Left ventricle myocardium superior (tissue), 1 donor: ENCODE measurements at regions not wholly inside any gene's neighbourhood (a gene's known extent, or its start where the extent isn't known, plus 50 kb on each side); places are given as distances from the start of the nearest gene placed in this dataset.
A peak's percentile ranks its signal among the peaks of the same experiment; 100 is the strongest.

ENCODE experiments used
- ATAC-seq: fragments of 200-7000 bp; cut with Tn5 transposase; one replicate; pipeline ENCODE4 v1.9.1; 2020; ENCODE audit warnings: mild to moderate bottlenecking, moderate library complexity
- DNase-seq: peaks from one replicate; pipeline ENCODE4 v3.0.0-alpha.2; 2020
- intact Hi-C: fragments of 100-400 bp; cut with micrococcal nuclease; formaldehyde crosslinking; loops from one replicate; pipeline ENCODE4 v1.11.0; 2022
- donor health status: DM: no; HTN: yes; CAD: no; lungs with severe emphysema.

DNA sequence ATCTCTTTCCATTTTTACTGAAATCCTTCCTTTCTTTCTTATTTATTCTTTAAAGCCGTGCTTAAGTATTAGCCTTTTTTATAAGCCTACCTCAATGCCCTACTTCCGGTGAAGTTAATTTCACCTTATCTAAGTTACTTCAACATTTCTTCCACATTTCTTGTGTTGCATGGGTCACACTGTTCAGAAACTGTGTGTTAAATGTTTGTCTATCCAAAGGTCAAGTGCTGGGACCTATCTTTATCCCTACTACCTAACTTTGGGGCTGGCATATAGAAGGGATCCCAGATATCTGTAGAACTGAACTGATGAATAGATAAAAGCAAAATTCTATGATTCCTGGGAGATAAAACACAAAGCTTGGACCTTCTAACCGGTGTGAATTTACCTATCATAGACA lies 332.3 kb upstream of the SATB1 start:
- no peak for DNase-seq
- no peak for ATAC-seq
- intact Hi-C loops, result no loop called here

DNA sequence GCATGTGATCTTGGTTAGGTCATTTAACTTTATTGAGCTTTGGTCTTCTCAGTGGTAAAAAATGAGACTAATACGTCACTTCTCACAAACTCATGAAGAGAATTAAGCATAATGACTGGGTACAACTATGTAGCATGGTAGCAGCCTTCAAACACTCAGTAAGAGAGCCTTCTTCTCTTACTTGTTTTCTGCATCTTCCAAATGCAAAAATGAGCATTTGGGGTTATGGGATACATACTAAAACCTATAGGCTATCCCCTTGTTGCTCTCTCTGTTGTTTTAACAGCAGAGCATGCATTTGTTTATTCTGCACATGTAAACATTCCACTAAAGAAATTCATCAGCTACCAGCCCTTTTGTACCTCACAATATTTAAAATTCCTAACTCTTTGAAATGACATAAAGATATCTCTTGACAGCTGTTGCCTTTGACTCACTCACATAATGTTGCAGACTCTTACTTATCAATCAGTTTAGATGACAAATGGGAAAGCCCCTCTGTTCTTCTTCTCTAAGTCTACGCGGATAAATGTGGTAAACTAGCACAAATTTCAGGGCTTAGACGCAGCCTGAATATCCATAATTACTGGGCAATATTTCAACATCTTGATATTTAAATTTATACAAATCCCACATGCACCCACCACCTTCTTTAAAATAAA lies 327.3 kb upstream of the SATB1 start:
- intact Hi-C loops, result no loop called here
- ATAC-seq (no peak), DNase-seq (no peak)

DNA sequence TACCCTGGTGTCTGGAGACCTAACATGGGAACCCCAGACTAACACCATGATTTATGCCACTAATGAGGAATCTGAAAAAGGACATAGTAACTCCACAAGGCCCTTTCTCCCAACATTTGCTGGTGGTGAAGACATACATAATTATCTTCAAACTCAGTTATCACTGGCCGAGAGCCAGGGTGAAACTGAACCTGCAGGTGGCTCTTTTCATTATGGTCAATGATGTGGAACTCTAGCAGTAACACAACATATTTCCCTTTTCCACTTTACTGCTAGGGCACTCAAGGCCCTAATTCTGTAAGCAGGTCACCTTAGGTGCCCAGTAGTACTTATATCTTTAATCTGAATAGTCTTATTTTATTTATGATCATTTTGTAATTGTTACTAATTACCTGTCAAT lies 326.4 kb upstream of the SATB1 start:
- intact Hi-C loops, result no loop called here
- ATAC-seq (no peak), DNase-seq (no peak)

DNA sequence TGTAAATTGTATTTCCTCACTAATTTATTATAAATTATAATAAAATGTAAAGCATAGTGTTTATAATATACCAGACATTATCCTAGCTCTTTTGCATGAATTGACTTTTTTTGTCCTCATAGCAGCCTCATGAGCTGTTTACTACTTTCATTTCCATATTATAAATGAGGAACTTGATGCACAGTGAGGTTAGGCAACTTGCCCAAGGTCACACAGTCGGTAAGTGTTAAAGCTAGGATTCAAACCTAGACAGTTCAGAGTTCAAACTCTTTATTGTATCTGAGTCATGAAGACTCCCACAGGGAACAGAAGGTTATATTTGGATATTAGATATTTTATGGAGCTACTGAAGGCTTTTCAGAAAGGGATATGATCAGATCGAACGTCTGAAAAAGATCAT lies 322.2 kb upstream of the SATB1 start:
- no peak for DNase-seq
- ATAC-seq, result no peak
- intact Hi-C loops, result no loop called here

DNA sequence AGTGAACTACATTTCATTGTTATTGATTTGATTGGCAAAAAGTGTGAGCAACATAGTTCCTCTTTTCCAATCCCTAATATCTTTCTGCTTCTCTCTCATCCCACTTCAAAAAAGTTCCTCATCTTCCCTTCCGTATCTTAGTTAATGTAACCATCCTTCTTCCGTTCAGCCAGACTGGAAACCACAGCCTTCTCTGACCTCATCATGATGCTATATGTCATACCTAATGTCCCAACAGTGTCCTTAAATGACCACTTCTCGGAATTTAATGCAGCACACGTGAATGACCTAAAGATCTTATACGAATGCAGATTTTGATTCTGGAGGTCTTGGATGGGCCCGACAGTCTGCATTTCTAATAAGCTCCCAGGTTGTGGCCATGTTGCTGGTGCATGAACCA lies 320.3 kb upstream of the SATB1 start:
- DNase-seq (no peak), ATAC-seq (peak; percentile 50)
- intact Hi-C loops, result no loop called here

DNA sequence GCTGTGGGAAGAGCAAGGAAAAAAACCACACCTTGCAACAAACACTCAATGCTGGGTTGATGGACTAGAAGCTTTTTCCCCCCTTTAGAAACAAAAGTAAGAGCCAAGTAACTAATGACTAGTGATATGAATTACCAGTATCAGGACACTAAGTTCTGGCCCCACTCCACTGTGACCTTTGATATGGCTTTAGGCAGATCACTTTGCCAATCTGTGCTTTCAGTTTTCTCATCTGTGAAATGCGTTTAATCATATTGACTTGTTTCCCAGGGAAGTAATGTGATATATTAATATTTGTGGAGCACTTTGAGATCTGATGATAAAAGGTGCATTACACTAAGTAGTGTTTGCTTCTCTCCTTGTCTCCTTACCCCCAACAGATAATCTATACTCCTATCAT lies 319.3 kb upstream of the SATB1 start:
- no peak for ATAC-seq
- DNase-seq, result no peak
- intact Hi-C loops, result no loop called here

DNA sequence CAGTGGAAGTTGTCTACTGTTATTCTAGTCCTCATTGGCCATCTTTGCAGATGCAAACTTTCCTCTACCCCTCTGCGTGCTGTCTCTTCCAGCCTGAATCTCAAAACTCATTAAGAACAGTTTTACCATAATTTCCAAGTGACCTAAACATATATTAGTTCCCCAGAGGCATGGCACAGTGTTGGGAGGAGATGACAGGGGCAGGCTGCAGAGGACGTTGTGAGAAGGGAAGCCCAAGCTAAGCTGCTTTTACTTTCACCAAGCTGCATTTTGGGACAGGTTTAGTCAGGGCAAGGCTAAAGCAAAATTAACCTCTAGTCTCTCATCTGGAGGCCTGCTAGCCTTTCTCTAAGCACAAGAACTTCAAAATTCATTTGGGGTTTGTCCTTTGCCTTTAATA lies 318.6 kb upstream of the SATB1 start:
- intact Hi-C loops, result no loop called here
- no peak for ATAC-seq
- DNase-seq, result no peak

DNA sequence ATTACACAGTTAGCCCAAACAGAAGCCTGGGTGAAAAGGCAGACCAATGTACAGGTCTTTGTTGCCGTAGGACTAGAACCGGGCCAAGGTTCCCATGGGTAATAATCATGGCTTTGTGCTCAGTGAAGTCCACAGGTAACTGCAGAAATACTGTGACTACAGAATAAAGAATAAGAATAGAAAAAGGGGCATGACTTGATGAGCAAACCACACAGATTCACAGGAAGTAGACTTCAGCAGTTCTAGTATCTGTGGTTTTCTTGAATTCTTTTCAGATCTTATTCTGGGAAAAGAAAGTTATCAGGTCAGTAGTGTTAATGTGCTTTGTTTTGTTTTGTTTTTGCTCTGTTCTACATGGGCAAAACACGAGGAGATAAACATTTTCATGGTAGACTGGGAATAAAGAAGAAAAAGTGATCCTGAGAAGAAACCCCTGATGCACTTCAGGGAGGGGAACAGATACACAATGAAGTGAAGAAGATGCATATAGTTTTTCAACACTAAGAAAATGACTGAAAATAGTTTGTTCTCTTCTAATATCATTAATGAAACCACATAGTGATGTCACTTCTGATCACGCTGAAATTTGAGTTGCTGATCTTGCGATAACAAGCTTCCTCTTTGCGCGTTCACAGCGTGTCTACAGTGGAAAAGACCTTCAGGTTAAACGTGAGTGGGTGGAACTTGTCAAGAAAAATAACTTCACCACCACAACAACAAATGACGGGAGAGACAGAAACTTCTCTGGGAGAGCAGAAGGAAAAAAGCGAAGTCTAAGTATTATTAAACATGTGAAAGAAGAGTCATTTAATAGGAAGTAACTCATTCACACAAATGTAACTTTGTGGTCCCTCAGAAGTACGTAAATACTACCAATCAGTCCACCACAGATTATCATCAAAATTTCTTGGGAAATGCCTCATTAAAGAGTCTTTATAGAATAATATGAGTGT lies 315.8 kb upstream of the SATB1 start:
- intact Hi-C loops, result no loop called here
- DNase-seq (no peak), ATAC-seq (no peak)

DNA sequence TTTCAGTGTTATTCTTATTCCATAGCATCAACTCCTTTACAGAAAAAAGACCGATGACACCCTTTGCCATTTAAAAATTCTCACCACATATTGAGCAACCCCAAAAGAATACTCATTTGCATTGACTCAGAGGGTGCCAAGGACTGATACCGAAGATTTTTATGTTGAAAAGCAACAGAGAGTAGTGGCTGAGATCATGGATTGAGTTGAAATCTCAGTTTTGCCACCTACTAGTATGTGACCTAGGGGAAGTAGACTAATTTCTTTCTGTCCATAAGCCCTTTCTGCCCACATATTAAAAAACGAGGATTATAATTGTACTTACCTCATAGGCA lies 313.9 kb upstream of the SATB1 start:
- DNase-seq, result no peak
- no peak for ATAC-seq
- intact Hi-C loops, result no loop called here

DNA sequence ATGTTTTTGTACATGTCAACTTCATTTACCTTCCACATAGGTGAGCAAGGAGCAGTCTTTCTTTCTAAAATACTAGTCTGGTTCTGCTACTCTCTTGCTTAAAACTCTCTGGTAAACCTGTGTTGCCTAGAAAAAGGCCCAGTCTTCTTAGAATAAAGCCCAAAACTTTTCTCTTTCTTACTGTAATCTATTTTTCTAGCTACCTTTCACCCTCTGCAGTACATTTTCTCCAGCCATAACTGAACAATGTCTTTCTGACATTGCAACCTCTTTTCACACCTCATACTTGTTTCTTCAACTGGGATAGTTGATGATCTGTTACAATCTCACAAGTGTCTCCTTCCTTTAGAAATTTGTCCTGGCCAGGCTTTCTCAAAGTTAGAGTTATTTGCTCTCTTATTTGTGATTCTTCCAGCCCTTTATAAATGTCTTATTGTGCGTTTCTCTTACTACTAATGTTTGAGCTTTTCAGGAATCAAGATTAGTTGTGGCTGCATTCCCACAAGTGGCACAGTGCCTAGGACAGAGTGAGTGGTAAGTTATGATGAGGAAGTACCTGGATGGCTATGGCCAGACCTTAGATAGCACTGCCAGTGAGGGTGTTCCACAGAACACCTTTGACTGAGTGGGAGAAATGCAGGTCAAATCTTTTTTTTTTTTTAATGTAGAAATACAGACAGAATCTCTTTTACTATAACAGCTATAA lies 313.4 kb upstream of the SATB1 start:
- intact Hi-C loops, result no loop called here
- ATAC-seq (no peak), DNase-seq (no peak)

DNA sequence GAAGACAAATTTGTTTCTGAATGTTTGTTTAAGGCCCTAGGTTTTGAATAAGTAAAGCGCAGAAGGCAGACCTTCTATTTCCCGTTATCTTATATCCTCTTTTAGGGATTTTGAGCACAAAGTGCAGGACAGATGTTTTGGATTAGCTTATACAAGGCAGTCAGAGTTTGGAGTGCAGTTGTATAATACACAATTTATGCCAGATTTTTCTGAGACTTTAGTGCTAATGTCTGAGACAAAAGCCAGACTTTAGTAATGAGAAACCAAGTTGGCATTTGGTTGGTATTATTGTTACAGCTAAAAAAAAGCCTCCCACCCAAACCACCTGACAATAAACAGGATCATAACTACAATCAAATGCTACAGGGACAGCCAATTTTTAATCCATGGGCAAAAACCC lies 309.9 kb upstream of the SATB1 start:
- DNase-seq (no peak), ATAC-seq (no peak)
- intact Hi-C loops, result no loop called here

DNA sequence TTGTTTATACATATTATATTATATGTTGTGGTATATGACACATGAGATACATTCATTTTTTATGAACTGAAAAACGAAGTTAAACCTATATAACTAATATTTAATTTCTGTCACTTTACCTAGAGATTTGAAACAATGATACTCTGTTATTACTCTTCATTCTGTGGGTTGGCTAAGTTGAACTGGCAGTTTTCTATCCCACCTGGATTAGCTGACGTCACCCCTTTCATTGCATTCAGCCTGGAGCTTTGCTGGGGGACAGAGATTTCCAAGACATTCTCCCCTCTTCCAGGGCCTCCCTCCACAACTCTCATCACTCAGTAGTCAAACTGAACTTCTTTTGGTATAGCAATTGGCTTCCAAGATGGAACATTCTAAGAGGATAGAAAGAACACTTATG lies 309.2 kb upstream of the SATB1 start:
- ATAC-seq (no peak), DNase-seq (no peak)
- intact Hi-C loops, result no loop called here

DNA sequence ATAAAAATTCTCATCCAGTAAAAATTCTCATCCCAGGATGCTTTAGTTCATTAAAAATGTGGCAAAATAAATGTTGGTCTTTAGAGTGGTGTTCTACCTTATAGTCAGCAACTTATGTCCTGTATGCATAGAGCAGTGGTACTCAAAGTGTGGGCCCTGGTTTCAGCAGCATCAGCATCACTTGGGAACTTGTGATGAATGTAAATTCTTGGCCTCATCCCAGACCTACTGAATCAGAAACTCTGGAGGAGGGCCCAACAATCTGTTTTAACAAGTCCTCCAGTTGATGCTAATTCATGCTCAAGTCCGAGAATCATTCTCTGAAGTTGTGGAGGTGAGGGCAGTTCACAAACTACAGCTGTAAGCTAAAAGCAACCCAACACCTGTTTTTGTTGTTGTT lies 307.3 kb upstream of the SATB1 start:
- DNase-seq (no peak), ATAC-seq (no peak)
- intact Hi-C loops, result no loop called here

DNA sequence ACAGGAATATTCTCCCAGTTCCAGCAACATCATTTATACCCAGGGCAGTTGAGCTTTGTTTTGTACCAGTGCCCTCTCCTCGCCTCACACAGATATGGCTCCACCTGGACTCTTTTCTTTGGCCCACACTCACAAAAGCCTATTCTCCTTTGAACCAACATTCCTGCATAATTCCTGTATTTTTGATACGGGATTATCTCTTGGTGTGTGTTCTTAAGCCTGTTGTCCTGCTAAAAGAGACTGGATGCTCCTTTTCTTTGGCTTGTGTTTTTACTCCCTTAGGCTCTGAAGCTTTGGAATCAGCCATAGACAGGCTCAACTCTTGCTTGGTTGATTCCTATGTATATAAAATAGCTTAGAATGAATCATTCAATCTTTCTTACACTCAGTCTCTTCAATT lies 305.4 kb upstream of the SATB1 start:
- ATAC-seq, result no peak
- DNase-seq, result no peak
- intact Hi-C loops, result no loop called here

DNA sequence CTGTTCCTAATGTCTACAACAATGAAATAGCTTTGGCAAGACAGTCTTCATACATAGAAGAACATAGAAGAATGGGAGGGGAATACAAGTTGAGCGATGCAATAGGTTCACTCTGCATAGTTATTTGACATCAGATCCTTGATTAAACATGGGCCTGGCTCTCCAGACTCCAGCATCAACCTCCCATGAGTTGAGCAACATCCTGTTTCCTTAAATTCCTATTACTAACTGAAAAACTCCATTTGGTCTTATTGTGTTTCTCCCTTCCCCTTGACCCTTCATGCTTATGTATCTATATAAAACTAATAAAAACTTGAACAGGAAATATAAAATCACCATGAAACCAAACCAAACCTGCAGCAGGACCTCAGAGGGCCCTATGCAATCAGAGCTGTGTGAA lies 304.5 kb upstream of the SATB1 start:
- DNase-seq (no peak), ATAC-seq (no peak)
- intact Hi-C loops, result no loop called here

DNA sequence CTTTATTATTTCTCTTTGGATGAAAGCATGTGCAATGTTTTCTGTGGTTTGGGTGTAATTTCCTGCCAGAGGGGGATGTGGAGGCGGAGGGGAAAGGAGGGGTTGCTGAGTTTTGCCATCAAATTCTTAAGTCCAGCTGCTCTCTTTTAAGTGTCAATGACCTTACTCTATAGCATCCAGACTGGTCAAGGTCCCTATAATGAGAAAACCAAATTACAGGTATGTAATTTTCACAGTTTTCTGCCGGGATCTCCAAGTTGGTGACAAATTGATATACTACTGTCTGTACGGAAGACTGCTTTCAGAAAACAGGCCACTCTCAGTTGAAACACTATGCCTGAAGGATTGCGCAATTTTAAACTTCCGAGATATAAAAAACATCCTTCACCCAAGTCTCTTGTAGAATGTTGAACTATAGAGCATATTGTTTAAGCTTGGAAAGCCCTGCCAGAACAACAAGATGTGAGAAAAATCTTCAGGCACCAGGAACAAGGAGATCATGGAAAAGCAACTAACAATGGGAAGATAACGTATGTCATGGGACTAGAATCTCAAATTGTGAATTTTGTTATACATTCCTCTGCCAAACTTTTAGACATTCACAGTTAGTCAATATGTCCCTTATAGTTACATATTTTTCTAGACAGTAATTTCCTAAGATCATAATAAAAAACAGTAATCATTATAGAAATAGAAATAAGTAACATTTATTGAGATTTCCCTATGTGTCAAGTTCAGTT lies 300.7 kb upstream of the SATB1 start:
- intact Hi-C loops, result no loop called here
- DNase-seq (no peak), ATAC-seq (peak; percentile 79)

DNA sequence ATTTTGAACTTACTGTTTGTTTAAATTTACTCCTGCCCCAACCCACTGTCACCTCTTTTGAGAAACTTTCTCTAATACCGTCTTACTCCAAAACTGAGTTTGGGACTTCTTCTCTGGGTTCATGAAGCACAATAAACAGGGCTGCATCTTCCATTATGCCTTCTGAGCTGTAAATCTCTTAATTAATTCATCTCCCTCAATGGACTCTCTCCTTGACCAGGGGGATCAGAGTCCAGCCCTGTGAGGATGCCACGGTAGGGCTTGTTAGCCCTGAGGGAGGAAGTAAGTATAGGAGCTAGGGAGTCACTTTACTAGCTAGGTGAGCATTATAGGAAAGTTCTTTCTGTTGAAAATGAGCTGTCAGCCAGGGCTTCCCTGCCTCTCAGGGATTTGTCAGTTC lies 299.3 kb upstream of the SATB1 start:
- no peak for ATAC-seq
- no peak for DNase-seq
- intact Hi-C loops, result no loop called here

DNA sequence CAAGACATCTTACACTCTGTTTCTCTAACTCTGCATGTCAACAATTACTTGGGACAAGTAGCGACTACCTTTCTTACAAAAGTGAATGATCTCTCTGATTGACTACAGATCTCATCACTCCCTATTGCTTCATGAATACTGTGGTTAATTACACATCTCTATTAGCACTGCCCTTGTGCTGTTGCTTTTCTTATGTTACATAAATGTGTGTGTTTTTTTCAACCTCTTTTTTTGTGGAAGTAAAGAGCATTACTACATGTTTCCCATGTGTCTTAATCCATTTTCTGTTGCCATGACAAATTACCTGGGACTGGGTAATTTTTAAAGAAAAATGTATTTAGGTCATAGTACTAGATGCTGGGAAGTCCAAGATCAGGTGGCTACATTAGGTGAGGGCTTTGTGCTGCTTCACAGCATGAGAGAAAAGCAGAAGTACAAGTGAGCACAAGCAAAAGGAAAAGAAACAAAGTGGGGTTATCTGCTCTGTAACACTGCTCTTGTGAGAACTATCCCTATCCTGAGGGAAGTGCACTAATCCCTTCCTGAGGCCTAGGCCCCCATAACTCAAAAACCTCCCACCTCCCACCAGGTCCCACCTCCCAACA lies 298.2 kb upstream of the SATB1 start:
- ATAC-seq, result no peak
- intact Hi-C loops, result no loop called here

DNA sequence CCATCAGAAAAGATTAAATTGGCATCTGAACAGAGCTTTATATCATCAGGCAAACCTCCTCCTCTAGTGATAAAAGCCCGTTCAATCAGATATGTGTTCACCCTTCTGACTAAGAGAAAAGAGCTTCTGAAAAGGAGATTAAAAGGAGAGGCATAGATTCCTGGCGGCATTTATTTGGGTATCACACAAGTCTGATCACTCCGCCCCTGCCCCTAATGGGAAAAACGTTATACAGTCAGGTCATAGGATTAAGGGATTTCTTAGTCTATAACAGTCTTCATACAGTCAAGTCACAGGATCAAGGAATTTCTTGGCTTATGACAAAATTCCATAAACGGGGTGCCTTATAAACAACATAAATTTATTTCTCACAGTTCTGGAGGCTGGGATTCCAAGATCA lies 295.4 kb upstream of the SATB1 start:
- DNase-seq (no peak), ATAC-seq (no peak)
- intact Hi-C loops, result no loop called here

More for the DNA sequence above, 298.2 kb upstream of the SATB1 start:
- no peak for DNase-seq
